Stimulated activated CD8-positive, alpha-beta memory T cell treated with anti-CD3 and anti-CD28 coated beads, Interleukin-7, amount 100 ng/mL, for 4 hours (primary cell): ENCODE measurements at regions not wholly inside any gene's neighbourhood (a gene's known extent, or its start where the extent isn't known, plus 50 kb on each side); places are given as distances from the start of the nearest gene placed in this dataset.

Experiments
- DNase-seq, 2 donors: peaks; one replicate each; pipeline ENCODE4 v3.0.0-alpha.2; 2020; ENCODE audit warnings: low read depth in 2 of 2

DNA sequence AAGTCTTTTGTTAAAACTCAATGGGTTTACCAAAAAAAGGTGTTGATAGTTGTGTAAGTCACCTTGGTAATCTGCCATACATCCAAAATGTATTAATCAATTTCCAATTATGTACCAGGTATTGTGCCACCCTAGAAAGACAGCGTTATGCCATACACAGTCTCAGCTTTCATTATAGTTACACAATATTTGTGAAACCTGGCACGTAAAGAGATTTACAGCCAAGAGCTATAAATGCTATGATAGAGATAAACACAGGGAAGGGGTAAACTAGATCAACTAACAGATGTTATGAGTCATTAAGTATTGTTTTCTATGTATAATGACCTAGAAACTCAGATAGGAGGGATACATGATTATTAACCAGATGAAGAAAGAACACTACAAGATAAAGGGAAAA is 725.6 kb upstream of the SLITRK5 start:
- no peak for DNase-seq

- DNase-seq, result no peak
Measured at GRCh38 chr13:86946734-86947133, 724.4 kb upstream of the SLITRK5 start.

- DNase-seq, result no peak
Measured at GRCh38 chr13:86954341-86954740, 716.8 kb upstream of the SLITRK5 start.

DNA sequence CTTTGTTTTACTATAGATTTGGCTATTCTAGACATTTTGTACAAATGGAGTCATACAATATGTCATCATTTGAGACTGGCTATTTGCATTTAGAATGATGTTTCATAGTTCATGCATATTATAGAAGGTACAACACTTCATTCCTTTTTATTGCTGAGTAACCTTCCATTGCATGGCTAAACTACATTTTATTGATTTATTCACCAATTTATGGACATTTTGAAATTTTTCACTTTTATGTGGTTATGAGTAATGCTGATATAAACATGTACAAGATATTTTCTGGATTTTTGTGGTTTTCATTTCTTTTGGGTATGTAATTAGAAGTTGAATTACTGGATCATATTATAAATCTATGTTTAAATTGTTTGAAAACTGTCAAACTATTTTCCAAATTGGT is 710.3 kb upstream of the SLITRK5 start:
- no peak for DNase-seq

DNA sequence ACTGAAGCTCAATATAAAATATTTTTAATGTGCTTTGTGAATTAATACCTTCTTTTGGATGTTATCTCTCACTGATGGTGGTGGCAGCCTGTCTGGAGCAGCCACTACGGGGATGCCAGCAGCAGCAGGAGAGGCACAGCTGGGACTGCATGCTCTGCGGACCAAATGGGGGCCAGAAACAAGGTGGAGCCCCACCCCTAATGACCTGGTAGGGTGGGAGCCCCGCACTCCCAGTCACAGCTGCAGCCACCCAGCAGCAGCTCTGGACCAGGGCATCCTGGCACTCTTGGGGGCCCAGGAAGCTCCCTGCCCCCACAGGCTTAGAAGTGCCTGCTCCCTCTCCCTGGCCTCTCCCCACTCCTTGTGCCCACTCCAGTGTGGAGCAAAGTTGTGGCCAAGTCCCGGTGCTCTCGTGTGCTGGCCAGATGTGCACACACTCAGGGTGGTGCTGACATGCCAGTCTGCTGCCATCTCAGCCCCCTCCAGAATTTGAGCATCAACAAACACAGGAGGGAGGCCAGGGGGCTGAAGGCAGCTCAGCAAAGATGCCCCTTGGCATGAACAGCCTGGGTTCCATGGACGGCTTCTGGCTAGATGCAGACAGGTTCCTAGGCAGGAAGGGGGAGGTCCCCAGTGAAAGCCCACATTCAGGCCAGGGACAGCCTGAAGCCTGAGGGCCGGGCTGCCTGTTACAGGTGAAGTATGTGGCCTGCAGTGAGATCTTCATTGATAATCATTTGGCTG is 696.7 kb upstream of the SLITRK5 start:
- DNase-seq, result no peak

DNA sequence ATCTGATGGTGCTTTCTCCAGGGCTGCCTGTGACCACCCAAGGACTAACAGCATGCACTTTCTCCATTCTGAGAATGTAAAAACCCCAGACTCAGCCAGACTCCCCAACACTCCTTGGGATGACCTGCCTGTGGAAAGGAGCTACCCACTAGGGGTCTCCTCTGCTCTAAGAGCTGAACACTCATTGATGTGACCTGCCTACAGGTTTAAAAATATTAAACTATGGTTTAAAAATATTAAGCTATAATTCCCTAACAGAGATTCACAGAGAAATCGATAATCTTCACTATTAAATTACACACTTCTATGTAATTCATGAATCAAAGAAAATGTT is 696.2 kb upstream of the SLITRK5 start:
- DNase-seq, result no peak

- no peak for DNase-seq
Measured at GRCh38 chr13:86976521-86977324, 694.4 kb upstream of the SLITRK5 start.

GRCh38 chr13:86986448-86986847 is 684.7 kb upstream of the SLITRK5 start:
- no peak for DNase-seq

DNA sequence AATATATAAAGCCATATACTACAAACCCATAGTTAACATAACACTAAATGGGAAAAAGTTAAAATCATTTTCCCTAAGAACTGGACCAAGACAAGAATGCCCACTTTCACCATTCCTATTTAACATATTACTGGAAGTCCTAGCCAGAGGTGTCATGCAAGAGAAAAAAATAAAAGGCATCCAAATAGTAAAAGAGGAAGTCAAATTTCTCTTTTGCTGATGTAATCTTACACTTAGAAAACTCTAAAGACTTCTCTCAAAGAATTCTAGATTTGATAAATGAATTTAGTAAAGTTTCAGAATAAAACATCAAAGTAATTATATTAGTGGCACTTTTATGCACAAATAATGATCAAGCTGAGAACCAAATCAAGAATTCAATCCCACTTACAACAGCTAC is 678.9 kb upstream of the SLITRK5 start:
- DNase-seq, result no peak

DNA sequence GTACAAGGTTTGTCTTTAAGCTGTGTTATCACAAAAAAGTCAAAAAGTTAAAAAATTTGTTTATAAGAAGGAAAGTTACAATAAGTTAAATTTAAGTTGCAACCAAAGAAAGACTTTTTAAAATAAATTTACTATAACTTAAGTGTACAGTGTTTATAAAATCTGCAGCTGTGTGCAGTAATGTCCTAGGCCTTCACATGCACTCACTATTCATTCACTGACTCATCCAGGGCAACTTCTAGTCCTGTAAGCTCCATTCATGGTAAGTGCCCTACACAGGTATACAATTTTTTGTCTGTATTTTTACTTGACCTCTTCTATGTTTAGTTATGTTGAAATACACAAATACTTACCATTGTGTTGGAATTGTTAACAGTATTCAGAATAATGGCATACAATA is 667.9 kb upstream of the SLITRK5 start:
- DNase-seq, result no peak

DNA sequence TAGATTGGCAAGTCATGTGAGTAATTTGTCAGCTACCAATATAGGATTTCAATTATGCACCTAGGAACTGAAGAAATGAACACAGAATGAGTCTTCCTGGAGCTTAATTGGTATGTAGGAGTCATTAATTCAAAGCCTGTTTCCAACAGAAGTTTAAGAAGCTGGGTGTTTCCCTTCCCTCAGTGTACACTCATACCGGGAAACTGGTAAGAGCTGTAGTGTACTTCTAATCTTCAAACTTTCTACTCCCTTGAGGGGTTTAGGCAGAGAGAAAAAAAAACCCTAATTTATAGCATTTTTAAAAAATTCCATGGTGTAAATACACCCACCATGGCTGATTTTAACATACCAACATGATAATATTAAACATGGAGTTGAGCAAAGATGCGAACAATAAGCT is 665.7 kb upstream of the SLITRK5 start:
- DNase-seq, result no peak

GRCh38 chr13:87035526-87035925 is 635.6 kb upstream of the SLITRK5 start:
- no peak for DNase-seq

GRCh38 chr13:87042946-87043345 is 628.2 kb upstream of the SLITRK5 start:
- DNase-seq, result no peak

DNA sequence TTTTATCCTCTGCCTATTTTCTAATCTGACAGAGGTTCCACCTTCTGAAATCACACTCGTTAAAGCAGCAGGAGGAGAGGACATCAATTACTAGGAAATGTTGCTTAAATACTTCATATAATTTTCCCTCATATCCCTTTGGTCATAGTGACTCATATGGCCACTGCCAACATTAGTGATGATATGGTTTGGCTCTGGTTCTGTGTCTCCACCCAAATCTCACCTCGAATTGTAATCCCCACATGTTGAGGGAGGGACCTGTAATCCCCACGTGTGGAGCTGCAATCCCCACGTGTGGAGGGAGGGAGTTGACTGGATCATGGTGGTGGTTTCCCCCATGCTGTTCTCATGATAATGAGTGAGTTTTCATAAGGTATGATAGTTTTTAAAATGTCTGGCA is 618.4 kb upstream of the SLITRK5 start:
- no peak for DNase-seq

DNA sequence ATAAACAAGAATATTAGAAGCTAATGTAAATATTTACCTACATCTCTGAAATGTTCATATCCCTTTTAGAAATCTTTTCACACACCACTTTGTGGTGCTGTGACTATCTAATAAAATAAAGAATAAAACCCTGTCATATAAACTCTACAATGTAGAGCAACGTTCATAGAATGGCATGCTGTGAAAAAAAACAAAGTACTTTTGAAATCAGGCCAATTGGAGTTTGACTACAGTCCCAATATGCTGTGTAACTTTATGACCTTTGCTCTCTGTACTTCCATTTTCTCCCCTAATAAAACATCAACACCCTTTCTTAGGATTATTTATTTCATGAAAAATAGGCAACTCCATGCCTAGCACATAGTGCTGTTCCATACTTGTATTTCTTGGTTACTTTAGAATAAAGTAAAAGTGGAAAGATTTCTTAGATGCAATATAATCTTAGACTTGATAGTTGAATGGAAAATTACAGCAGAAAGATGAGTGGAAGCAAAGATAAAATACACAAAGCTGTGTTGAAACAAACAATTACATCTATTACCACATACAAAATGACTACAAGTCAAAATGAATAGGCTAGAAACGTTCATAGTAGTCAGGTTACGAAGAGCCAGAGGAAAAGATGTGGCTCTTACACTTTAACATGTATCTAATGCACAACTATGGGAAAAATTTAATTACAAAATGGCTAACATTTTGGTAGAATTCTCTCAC is 613.2 kb upstream of the SLITRK5 start:
- DNase-seq, result no peak

DNA sequence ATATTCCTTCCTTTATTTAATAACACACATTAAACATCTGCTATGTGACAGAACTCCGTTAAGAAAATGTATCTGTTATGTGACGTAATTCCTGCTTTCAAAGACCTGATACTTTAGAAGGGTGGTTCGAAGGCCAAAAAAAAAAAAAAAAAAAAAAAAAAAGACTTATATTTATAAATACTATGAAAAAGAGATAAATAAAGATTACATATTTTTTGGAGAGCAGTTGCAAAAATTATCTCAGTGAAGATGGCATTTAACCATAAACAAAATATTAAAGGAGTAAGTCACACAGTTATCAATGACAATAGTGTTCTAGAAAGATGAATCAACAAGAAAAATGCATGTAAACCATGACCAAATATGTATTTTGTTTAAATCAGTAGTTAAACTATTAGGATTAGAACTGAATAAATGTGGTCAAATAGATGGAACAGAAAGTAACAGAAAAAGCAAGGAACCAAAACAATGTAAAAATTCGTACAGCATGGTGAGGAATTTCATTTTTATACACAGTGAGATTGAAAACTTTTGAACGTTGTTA is 612.3 kb upstream of the SLITRK5 start:
- DNase-seq, result no peak

- DNase-seq, result no peak
Measured at GRCh38 chr13:87078947-87079795, 592.0 kb upstream of the SLITRK5 start.

DNA sequence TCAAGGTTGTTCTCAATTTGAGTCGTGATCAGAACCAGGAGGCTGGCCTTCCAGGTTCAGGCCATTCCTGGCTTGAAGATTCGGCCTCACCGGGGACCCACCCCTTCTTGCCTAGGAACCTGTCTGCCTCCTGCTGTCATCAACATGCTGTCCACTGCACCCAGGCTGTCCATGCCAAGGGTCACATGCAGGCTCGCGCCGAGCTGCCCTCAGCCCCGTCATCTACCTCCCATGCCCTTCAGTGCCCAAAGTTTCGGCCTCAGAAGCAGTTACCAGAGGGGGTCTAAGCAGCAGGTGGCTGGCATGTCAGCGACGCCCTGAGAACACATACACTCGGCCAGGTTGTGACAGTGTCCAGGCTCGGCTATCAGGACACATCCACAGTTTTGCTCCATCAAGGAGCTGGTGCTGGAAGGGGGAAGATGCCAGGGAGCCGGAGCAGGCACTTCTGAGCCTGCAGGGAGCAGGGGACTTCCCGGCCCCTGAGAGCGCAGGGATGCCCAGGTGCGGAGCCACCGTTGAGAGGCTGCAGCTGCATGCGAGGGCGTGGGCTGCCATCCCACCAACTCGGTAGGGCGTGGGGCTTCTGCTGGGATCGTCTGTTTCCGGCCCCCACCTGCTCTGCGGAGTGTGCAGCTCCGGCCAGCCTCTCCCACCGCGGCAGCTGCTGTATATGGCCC is 590.9 kb upstream of the SLITRK5 start:
- DNase-seq, result no peak

DNA sequence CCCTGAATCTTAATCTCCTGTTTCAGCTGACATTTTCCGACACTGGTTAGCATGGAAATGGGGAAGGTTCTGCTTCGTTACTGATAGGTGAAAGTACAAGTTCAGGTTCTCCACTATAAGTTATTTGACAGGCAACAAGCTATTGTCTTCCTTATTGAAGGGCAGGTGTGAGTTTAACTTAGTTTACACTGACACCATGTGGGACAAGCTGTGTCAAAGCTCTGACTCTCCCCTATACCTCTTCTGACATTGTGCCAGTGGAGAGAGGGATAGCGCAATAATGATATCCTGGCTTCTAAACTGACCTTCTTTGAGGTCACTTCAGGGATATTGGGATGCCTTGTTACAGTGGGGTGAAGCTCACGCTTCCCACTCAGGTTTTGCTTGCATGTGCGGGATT is 587.0 kb upstream of the SLITRK5 start:
- no peak for DNase-seq

GRCh38 chr13:87087741-87088140 is 583.4 kb upstream of the SLITRK5 start:
- no peak for DNase-seq

DNA sequence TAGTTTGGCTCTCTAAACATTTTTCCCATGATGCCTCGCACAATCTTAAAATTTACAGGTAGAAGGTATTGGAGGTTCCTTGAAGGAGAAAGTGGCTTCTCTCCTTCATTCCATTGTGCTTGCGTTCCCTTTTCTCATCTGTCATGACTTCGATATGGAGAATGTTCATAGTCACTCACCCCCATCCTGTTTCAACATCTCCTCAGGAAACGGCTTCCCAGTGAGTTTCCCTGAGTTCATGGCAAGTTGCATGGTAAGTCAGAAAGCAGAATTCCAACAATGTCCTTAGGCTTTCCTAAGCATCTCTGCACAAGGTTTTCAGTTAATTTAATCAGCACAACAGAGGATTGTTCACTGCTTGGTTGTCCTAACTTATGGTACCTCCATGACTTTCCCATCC is 581.8 kb upstream of the SLITRK5 start:
- no peak for DNase-seq
